Mesothelial cell of epicardium (in vitro differentiated cells): ENCODE measurements at regions not wholly inside any gene's neighbourhood (a gene's known extent, or its start where the extent isn't known, plus 50 kb on each side); places are given as distances from the start of the nearest gene placed in this dataset.

Source experiments
- DNase-seq, 2 experiments: peaks; one replicate each; pipeline ENCODE4 v3.0.0; 2021; ENCODE audit warnings: low spot score in 2 of 2; ENCODE audit not compliant: unreplicated experiment in 2 of 2
- H3K27ac Mint-ChIP-seq: 2 replicates; pipeline ENCODE4 v1.8.0; 2021; ENCODE audit warnings: mixed read lengths
- H3K27me3 Mint-ChIP-seq: 2 replicates; pipeline ENCODE4 v1.8.0; 2021; ENCODE audit warnings: low read depth, mixed read lengths
- H3K36me3 Mint-ChIP-seq: 2 replicates; pipeline ENCODE4 v1.8.0; 2021; ENCODE audit warnings: mixed read lengths
- H3K4me1 Mint-ChIP-seq: 2 replicates; pipeline ENCODE4 v1.8.0; 2021; ENCODE audit warnings: mixed read lengths
- H3K4me3 Mint-ChIP-seq: 2 replicates; pipeline ENCODE4 v1.8.0; 2021; ENCODE audit warnings: mild to moderate bottlenecking, moderate library complexity, mixed read lengths
- H3K9me3 Mint-ChIP-seq: 2 replicates; pipeline ENCODE4 v1.8.0; 2021; ENCODE audit warnings: mixed read lengths
- CTCF ChIP-seq: fragments of 200-600 bp; sonication (generic); IDR thresholded peaks from one replicate; pipeline ENCODE4 v1.5.0; 2021; ENCODE audit warnings: antibody characterized with exemption; ENCODE audit not compliant: unreplicated experiment

- Mint-ChIP-seq H3K9me3 (peaks cover 24% of the 10 kb centered on the region), H3K27me3 (no peaks in the 10 kb centered on the region), H3K27ac (no peak overlapping the region), H3K4me3 (no peak overlapping the region), H3K4me1 (no peaks in the 10 kb centered on the region), H3K36me3 (no peaks in the 10 kb centered on the region)
- DNase-seq = no peak
- TF ChIP-seq CTCF = no peak
Observed at GRCh38 chr6:159329081-159329480, 159.9 kb downstream of the FNDC1 start.

DNA sequence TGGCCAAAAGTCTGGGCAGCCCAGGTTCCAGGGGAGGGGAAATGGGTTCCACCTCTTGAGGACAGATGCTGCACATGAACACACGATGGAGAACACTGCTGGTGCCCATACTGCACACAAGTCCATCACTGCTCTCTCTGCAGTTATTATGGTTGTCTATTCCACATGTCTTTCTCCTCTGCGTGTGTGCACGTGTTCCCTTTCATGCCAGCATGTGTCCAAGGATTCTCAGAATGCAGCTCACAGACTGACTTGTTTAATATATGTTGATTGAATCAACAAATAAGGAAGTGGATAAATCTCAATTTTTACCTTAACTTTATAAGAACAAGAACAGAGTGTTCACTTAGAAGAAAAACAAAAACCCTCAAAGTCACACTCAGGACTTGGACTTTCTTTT, 158.9 kb downstream of the FNDC1 start:
- Mint-ChIP-seq H3K4me3 (no peak overlapping the region), H3K4me1 (no peaks in the 10 kb centered on the region), H3K9me3 (peaks cover 18% of the 10 kb centered on the region), H3K36me3 (no peaks in the 10 kb centered on the region), H3K27ac (no peak overlapping the region), H3K27me3 (no peaks in the 10 kb centered on the region)
- no peak for DNase-seq
- TF ChIP-seq CTCF = no peak

- peaks cover 3% of the 10 kb centered on the region for H3K27me3 Mint-ChIP-seq
- no peak overlapping the region for H3K27ac Mint-ChIP-seq
- H3K9me3 Mint-ChIP-seq = peaks cover 4% of the 10 kb centered on the region
- no peaks in the 10 kb centered on the region for H3K4me1 Mint-ChIP-seq
- no peak for TF ChIP-seq CTCF
- no peak for DNase-seq
- H3K4me3 Mint-ChIP-seq = no peak overlapping the region
- no peaks in the 10 kb centered on the region for H3K36me3 Mint-ChIP-seq
Observed at GRCh38 chr6:159325476-159325875, 156.3 kb downstream of the FNDC1 start.

GRCh38 chr6:159324596-159324995, 155.4 kb downstream of the FNDC1 start:
- DNase-seq = no peak
- no peaks in the 10 kb centered on the region for H3K4me1 Mint-ChIP-seq
- TF ChIP-seq CTCF = no peak
- H3K36me3 Mint-ChIP-seq = no peaks in the 10 kb centered on the region
- peaks cover 3% of the 10 kb centered on the region for H3K27me3 Mint-ChIP-seq
- H3K27ac Mint-ChIP-seq = no peak overlapping the region
- no peak overlapping the region for H3K4me3 Mint-ChIP-seq
- peaks cover 3% of the 10 kb centered on the region for H3K9me3 Mint-ChIP-seq
